ENCODE measurements at regions not wholly inside any gene's neighbourhood (a gene's known extent, or its start where the extent isn't known, plus 50 kb on each side); places are given as distances from the start of the nearest gene placed in this dataset.

DNA sequence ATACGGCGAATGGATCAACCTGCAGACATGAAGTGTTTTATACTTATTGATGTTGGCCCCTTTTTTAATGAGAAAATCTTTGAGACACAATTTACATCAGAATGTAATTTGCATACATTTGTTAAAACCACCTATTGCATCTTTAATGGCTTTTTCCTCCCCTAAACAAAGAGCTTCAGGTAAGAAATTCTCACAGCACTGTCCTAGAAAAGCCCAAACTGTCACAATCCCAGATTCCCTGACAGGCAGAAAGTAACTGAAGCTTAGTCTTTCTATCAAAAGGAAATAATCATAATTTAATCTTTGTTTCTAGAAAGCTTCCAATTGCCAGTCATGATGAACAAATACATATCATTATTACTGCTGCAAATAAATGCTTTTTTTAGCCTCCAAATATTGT is 407.9 kb downstream of the TMA16 start:
- H3K27me3 ChIP-seq: no peaks in the 10 kb centered on the region
- H3K9me3 ChIP-seq: no peaks in the 10 kb centered on the region
- no peaks in the 10 kb centered on the region for H3K36me3 ChIP-seq
- H3K27ac ChIP-seq: no peak overlapping the region
- WGBS, 2 donors: 89 to 93% methylated on average over 2 of the region's 2 CpGs
- intact Hi-C loops (cut with DNase I): no loop called here
- no peak for DNase-seq
- no peak for TF ChIP-seq CTCF (IDR thresholded peaks at IDR 0.05)
- TF ChIP-seq POLR2A (IDR thresholded peaks at IDR 0.05): no peak
- H3K4me3 ChIP-seq: no peak overlapping the region
- no peaks in the 10 kb centered on the region for H3K4me1 ChIP-seq

GRCh38 chr4:163911891-163912290 is 417.4 kb downstream of the TMA16 start:
- no peaks in the 10 kb centered on the region for H3K4me1 ChIP-seq
- H3K9me3 ChIP-seq: no peaks in the 10 kb centered on the region
- H3K4me3 ChIP-seq: no peak overlapping the region
- H3K27ac ChIP-seq: no peak overlapping the region
- TF ChIP-seq POLR2A (IDR thresholded peaks at IDR 0.05): no peak
- TF ChIP-seq CTCF (IDR thresholded peaks at IDR 0.05): no peak
- no peaks in the 10 kb centered on the region for H3K36me3 ChIP-seq
- no peak for DNase-seq
- 61 to 64% methylated on average over 5 of the region's 5 CpGs for WGBS, 2 donors
- intact Hi-C loops (cut with DNase I): no loop called here
- no peaks in the 10 kb centered on the region for H3K27me3 ChIP-seq

GRCh38 chr4:163913571-163913970 is 419.1 kb downstream of the TMA16 start:
- WGBS, 2 donors: 66 to 67% methylated on average over 4 of the region's 4 CpGs
- H3K27ac ChIP-seq: no peak overlapping the region
- no peak for DNase-seq
- TF ChIP-seq POLR2A (IDR thresholded peaks at IDR 0.05): no peak
- TF ChIP-seq CTCF (IDR thresholded peaks at IDR 0.05): no peak
- no peaks in the 10 kb centered on the region for H3K27me3 ChIP-seq
- intact Hi-C loops (cut with DNase I): no loop called here
- H3K36me3 ChIP-seq: no peaks in the 10 kb centered on the region
- no peaks in the 10 kb centered on the region for H3K9me3 ChIP-seq
- no peak overlapping the region for H3K4me3 ChIP-seq
- H3K4me1 ChIP-seq: no peaks in the 10 kb centered on the region

- Histone ChIP-seq H3K36me3 (no peaks in the 10 kb centered on the region), H3K27ac (no peak overlapping the region), H3K9me3 (no peaks in the 10 kb centered on the region), H3K4me1 (no peaks in the 10 kb centered on the region), H3K4me3 (no peak overlapping the region), H3K27me3 (no peaks in the 10 kb centered on the region)
- intact Hi-C loops (cut with DNase I): no loop called here
- 93 to 97% methylated on average over 3 of the region's 3 CpGs for WGBS, 2 donors
- TF ChIP-seq CTCF (IDR thresholded peaks at IDR 0.05) (no peak), POLR2A (IDR thresholded peaks at IDR 0.05) (no peak)
- DNase-seq: no peak
Observed at GRCh38 chr4:163915896-163916295, 421.4 kb downstream of the TMA16 start.

GRCh38 chr4:163920426-163920825 is 425.9 kb downstream of the TMA16 start:
- TF ChIP-seq CTCF (IDR thresholded peaks at IDR 0.05) (no peak), POLR2A (IDR thresholded peaks at IDR 0.05) (no peak)
- H3K4me3 ChIP-seq: no peak overlapping the region
- H3K4me1 ChIP-seq: no peaks in the 10 kb centered on the region
- no peaks in the 10 kb centered on the region for H3K9me3 ChIP-seq
- no peak overlapping the region for H3K27ac ChIP-seq
- DNase-seq: no peak
- WGBS, 2 donors: 60 to 74% methylated on average over 2 of the region's 2 CpGs
- no peaks in the 10 kb centered on the region for H3K36me3 ChIP-seq
- no peaks in the 10 kb centered on the region for H3K27me3 ChIP-seq
- intact Hi-C loops (cut with DNase I): no loop called here
